Endothelial cell of umbilical vein (primary cell): ENCODE measurements at regions not wholly inside any gene's neighbourhood (a gene's known extent, or its start where the extent isn't known, plus 50 kb on each side); places are given as distances from the start of the nearest gene placed in this dataset.

ENCODE experiments used
- EZH2 ChIP-seq: IDR thresholded peaks from 2 replicates; pipeline ENCODE4 v1.6.1; 2012; ENCODE audit warnings: borderline replicate concordance, low read depth, mild to moderate bottlenecking, moderate library complexity, low read length, inconsistent platforms; ENCODE audit not compliant: severe bottlenecking
- FOS ChIP-seq: IDR thresholded peaks from 2 replicates; pipeline ENCODE4 v1.6.1; 2011; ENCODE audit warnings: mild to moderate bottlenecking, low read length, moderate library complexity, borderline replicate concordance; ENCODE audit not compliant: insufficient read depth
- MYC ChIP-seq: IDR thresholded peaks from one replicate; pipeline ENCODE4 v1.6.1; 2011; ENCODE audit warnings: mild to moderate bottlenecking, low read depth, low read length
- POLR2A ChIP-seq: IDR thresholded peaks from 2 replicates; pipeline ENCODE4 v1.6.1; 2012; ENCODE audit warnings: low read depth, mild to moderate bottlenecking, control low read depth, low read length
- POLR2AphosphoS5 ChIP-seq: IDR thresholded peaks from 2 replicates; pipeline ENCODE4 v1.6.1; 2012; ENCODE audit warnings: low read depth, mild to moderate bottlenecking, control low read depth, low read length, moderate library complexity; ENCODE audit not compliant: insufficient read depth
- TF ChIP-seq, protein P1 (sequence below), 2 donors: IDR thresholded peaks; 1 replicate in 1 of 2; 2 replicates in 1 of 2; pipeline ENCODE4 v1.5.1; 2011; ENCODE audit warnings: low read length in 2 of 2, mild to moderate bottlenecking in 2 of 2, moderate library complexity in 2 of 2, control low read depth in 1 of 2, inconsistent platforms in 1 of 2, low read depth in 1 of 2; ENCODE audit not compliant: insufficient read depth in 1 of 2; ENCODE audit errors: extremely low read depth in 1 of 2
- TF ChIP-seq, protein P2 (sequence below): IDR thresholded peaks from 2 replicates; pipeline ENCODE4 v1.6.1; 2011; ENCODE audit not compliant: insufficient read depth, insufficient read length

DNA sequence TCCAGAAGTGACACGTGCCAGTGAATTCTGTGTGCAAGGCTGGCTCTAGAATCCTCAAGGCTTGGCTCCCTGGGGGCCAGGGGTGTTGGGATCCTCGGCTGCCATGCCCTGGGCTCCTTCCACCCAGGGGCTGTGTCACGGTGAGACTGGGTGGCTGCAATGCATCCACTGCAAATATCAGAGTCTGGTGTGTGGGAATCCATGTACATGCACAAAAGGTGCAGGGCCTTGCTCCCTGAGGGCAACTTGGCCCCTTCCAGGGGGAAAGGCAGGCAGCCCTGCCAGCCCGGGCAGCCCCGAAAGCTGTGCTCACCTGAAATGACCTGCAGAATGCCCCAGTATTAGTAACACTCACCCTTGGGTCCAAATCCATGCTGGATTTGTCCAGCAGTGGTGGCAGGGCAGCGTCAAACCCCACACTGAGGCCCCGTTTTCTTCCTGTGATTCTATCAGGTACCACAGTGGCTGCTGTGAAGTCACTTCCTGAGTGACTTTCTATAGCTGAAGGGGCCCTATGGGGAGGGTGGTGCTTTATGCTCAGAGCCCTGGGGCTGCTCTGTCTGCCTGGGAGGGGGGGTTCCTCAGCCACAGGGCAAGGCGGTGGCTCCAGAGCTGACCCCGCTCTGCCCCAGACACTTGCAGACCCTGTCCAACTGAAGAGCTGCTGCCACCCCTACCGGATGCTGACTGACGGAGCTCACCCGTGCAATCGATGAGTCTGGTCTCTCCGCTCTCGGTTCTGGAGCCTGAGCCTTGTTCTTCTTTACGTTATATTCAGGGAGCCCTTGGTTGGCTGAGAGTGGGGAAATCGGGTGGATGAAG lies 317.7 kb downstream of the GLRX3 start:
- TF ChIP-seq FOS: no peak
- no peak for TF ChIP-seq EZH2
- TF ChIP-seq POLR2A: no peak
- TF ChIP-seq, protein P1, sequence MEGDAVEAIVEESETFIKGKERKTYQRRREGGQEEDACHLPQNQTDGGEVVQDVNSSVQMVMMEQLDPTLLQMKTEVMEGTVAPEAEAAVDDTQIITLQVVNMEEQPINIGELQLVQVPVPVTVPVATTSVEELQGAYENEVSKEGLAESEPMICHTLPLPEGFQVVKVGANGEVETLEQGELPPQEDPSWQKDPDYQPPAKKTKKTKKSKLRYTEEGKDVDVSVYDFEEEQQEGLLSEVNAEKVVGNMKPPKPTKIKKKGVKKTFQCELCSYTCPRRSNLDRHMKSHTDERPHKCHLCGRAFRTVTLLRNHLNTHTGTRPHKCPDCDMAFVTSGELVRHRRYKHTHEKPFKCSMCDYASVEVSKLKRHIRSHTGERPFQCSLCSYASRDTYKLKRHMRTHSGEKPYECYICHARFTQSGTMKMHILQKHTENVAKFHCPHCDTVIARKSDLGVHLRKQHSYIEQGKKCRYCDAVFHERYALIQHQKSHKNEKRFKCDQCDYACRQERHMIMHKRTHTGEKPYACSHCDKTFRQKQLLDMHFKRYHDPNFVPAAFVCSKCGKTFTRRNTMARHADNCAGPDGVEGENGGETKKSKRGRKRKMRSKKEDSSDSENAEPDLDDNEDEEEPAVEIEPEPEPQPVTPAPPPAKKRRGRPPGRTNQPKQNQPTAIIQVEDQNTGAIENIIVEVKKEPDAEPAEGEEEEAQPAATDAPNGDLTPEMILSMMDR (IDR thresholded peaks at IDR 0.05; ENCODE audit: extremely low read depth in 1 of 2, insufficient read depth in 1 of 2, low read depth in 1 of 2, low read length in 2 of 2): no peak
- TF ChIP-seq POLR2AphosphoS5: no peak
- TF ChIP-seq, protein P2, sequence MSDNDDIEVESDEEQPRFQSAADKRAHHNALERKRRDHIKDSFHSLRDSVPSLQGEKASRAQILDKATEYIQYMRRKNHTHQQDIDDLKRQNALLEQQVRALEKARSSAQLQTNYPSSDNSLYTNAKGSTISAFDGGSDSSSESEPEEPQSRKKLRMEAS: no peak
- no peak for TF ChIP-seq MYC
